Epidermal melanocyte (primary cell): ENCODE measurements at regions not wholly inside any gene's neighbourhood (a gene's known extent, or its start where the extent isn't known, plus 50 kb on each side); places are given as distances from the start of the nearest gene placed in this dataset.
"Not testable (repeated sequence)": the region's sequence is repeated elsewhere in the genome, so short reads cannot be mapped to it uniquely, and the experiment has no call there.

Experiments used
- DNase-seq: peaks from one replicate; pipeline ENCODE4 v3.0.0; 2011; ENCODE audit warnings: low spot score; ENCODE audit not compliant: insufficient read length

GRCh38 chr4:137866671-137867070 lies 334.4 kb upstream of the PCDH18 start:
- no peak for DNase-seq

GRCh38 chr4:137861682-137862081 lies 329.4 kb upstream of the PCDH18 start:
- DNase-seq = peak; percentile 17

GRCh38 chr4:137853424-137853823 lies 321.1 kb upstream of the PCDH18 start:
- DNase-seq = no peak

- no peak for DNase-seq
Observed at GRCh38 chr4:137852326-137852725, 320.0 kb upstream of the PCDH18 start.

GRCh38 chr4:137851435-137851834 lies 319.1 kb upstream of the PCDH18 start:
- no peak for DNase-seq

- DNase-seq = not testable (repeated sequence)
Observed at GRCh38 chr4:137827945-137828344, 295.7 kb upstream of the PCDH18 start.

GRCh38 chr4:137825505-137825904 lies 293.2 kb upstream of the PCDH18 start:
- DNase-seq = no peak

- DNase-seq = no peak
Observed at GRCh38 chr4:137823007-137823406, 290.7 kb upstream of the PCDH18 start.

GRCh38 chr4:137819964-137820383 lies 287.7 kb upstream of the PCDH18 start:
- DNase-seq = peak; percentile 18

- DNase-seq = no peak
Observed at GRCh38 chr4:137812258-137812657, 280.0 kb upstream of the PCDH18 start.

GRCh38 chr4:137806420-137806819 lies 274.1 kb upstream of the PCDH18 start:
- DNase-seq = no peak

- DNase-seq = no peak
Observed at GRCh38 chr4:137804906-137805495, 272.7 kb upstream of the PCDH18 start.

GRCh38 chr4:137800861-137801260 lies 268.6 kb upstream of the PCDH18 start:
- DNase-seq = no peak

- no peak for DNase-seq
Observed at GRCh38 chr4:137794764-137795254, 262.5 kb upstream of the PCDH18 start.

GRCh38 chr4:137789263-137789662 lies 257.0 kb upstream of the PCDH18 start:
- not testable (repeated sequence) for DNase-seq

GRCh38 chr4:137783923-137784322 lies 251.6 kb upstream of the PCDH18 start:
- DNase-seq = not testable (repeated sequence)

GRCh38 chr4:137775701-137776100 lies 243.4 kb upstream of the PCDH18 start:
- DNase-seq = no peak

- DNase-seq = no peak
Observed at GRCh38 chr4:137774501-137774900, 242.2 kb upstream of the PCDH18 start.

- DNase-seq = no peak
Observed at GRCh38 chr4:137768881-137769280, 236.6 kb upstream of the PCDH18 start.

GRCh38 chr4:137768196-137768595 lies 235.9 kb upstream of the PCDH18 start:
- DNase-seq = no peak

GRCh38 chr4:137762591-137762990 lies 230.3 kb upstream of the PCDH18 start:
- no peak for DNase-seq

- DNase-seq = no peak
Observed at GRCh38 chr4:137754652-137755471, 222.6 kb upstream of the PCDH18 start.

GRCh38 chr4:137749466-137749865 lies 217.2 kb upstream of the PCDH18 start:
- DNase-seq = no peak
